ENCODE measurements at regions not wholly inside any gene's neighbourhood (a gene's known extent, or its start where the extent isn't known, plus 50 kb on each side); places are given as distances from the start of the nearest gene placed in this dataset.

DNA sequence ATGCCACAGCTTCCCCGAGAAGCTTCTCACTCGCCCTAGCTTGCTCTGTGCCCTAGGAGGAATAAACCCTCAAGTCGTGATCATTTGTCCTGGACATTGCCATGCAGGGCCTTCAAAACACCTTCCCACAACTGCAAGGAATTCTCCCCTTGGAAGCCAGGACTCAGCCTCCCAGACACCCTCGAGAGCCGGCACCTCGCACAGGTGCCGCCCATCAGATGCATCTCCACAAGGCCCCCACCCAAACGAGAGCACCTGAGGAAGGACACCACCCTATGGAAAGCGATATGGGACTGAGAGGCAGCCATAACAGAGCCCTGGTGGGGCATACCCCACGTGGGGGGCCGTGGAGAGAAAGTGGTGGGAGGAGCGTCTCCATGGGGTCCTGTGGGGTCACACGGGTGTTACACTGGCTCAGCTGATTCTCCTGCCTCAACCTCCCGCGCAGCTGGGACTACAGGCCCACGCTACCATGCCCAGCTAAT is 77.6 kb upstream of the FOXK1 start:
- TF ChIP-seq, protein P1, sequence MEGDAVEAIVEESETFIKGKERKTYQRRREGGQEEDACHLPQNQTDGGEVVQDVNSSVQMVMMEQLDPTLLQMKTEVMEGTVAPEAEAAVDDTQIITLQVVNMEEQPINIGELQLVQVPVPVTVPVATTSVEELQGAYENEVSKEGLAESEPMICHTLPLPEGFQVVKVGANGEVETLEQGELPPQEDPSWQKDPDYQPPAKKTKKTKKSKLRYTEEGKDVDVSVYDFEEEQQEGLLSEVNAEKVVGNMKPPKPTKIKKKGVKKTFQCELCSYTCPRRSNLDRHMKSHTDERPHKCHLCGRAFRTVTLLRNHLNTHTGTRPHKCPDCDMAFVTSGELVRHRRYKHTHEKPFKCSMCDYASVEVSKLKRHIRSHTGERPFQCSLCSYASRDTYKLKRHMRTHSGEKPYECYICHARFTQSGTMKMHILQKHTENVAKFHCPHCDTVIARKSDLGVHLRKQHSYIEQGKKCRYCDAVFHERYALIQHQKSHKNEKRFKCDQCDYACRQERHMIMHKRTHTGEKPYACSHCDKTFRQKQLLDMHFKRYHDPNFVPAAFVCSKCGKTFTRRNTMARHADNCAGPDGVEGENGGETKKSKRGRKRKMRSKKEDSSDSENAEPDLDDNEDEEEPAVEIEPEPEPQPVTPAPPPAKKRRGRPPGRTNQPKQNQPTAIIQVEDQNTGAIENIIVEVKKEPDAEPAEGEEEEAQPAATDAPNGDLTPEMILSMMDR (IDR thresholded peaks at IDR 0.05) = no peak
- TF ChIP-seq EZH2phosphoT487 (IDR thresholded peaks at IDR 0.05) = no peak
